Ovary (tissue), 3 donors: ENCODE measurements at regions not wholly inside any gene's neighbourhood (a gene's known extent, or its start where the extent isn't known, plus 50 kb on each side); places are given as distances from the start of the nearest gene placed in this dataset.

Experiments
- CTCF ChIP-seq, 3 donors: fragments of 450-650 bp in 2 of 3; fragments of 200-600 bp in 1 of 3; IDR thresholded peaks; one replicate each; pipeline versions ENCODE4 v1.5.1 to v1.8.0; 2016 to 2022; ENCODE audit warnings: antibody characterized with exemption in 3 of 3, mild to moderate bottlenecking in 1 of 3
- POLR2A ChIP-seq: fragments of 450-650 bp; IDR thresholded peaks from one replicate; pipeline ENCODE4 v1.6.1; 2017; ENCODE audit warnings: antibody characterized with exemption, mild to moderate bottlenecking, moderate library complexity
- donor health status: DM: no; HTN: no; CAD: no.

DNA sequence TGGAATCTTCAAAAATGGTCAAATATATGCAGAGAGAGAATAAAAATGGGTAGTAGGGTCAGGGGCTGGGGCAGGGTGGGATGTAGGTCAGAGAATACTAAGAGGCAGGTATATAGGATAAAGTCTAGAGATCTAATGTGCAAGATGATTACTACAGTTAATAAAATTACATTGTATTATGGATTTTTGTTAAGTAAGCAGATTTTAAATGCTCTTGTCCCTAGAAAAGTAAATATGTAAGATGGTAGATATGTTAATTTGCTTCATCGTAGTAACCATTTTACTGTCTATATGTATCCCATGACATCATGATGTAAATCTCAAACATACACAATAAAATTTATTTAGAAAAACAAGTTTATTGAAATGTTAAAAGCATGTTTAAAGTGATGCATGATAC is 1051.4 kb downstream of the AGBL1 start:
- no peak for TF ChIP-seq CTCF (IDR thresholded peaks at IDR 0.05)
- no peak for TF ChIP-seq POLR2A
